Right lobe of liver (tissue), 4 donors: ENCODE measurements at regions not wholly inside any gene's neighbourhood (a gene's known extent, or its start where the extent isn't known, plus 50 kb on each side); places are given as distances from the start of the nearest gene placed in this dataset.

Experiments
- CTCF ChIP-seq, 4 donors: fragments of 200-600 bp in 3 of 4; fragments of 450-650 bp in 1 of 4; IDR thresholded peaks; one replicate each; pipeline versions ENCODE4 v1.5.1 to v1.8.0; 2016 to 2022; ENCODE audit warnings: antibody characterized with exemption in 4 of 4, mild to moderate bottlenecking in 2 of 4
- POLR2A ChIP-seq: fragments of 450-650 bp; IDR thresholded peaks from one replicate; pipeline ENCODE4 v1.6.1; 2017; ENCODE audit warnings: antibody characterized with exemption, mild to moderate bottlenecking
- donor health status: DM: no; HTN: no; CAD: no.
- donor health status: DM: no; HTN: no; CAD: no.
- donor health status: DM: no; HTN: yes; CAD: no.

DNA sequence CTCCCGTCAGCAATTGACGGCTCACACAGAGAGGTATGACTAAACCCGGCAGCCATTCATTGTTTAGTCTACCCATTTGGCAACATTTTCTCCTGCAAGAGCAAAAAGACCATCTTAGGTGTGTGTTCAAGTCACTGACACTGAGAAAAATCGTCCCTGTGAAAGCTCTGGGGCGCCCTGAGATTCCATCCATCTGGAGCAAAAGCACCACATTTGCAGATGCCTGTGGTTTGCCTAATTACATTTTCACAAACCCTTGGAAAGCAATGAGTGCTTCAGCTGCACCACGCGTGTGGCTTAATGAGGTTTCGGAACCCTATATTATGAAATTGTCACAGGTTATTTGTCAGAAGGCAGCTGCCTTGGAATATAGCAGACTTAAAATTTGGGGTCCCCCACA is 110.7 kb upstream of the PTPRM start:
- TF ChIP-seq POLR2A (no peak), CTCF (IDR thresholded peaks at IDR 0.05) (no peak)
